ENCODE measurements at regions not wholly inside any gene's neighbourhood (a gene's known extent, or its start where the extent isn't known, plus 50 kb on each side); places are given as distances from the start of the nearest gene placed in this dataset.

DNA sequence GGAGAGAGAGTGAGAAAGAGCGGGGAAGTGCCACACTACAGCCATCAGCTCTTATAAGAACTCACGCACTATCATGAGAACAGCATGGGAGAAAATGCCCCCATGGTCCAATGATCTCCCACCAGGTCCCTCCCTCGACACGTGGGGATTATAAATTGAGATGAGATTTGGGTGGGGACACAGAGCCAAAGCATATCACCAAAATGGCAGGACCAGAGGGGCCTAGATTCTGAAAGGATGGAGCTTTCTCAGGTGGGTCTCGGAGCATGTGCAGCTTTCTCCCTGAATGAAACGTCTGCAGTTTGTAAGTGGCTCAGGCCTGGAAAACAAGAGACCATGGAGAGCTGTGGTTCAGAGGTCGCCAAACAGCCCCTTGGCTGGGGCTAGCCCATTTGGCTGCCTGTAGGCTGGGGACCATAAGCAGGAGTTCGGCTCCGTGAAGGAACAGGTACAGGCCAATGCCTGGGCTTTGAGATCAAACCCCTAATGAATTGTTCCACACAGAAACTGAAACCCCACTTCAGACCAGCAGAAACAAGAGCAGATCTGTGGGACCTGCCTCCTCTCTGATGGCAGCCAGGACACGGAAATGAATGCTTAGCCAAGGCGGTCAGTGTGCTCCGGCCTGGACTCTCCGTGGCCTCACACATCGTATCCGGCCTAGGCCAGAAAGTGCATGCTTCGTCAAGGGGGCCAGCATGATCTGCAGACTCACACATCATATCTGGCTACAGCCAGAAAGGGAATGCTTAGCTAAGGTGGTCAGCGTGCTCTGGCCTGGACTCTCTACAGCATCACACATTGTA lies 111.2 kb upstream of the TMEM18 start:
- H3K27ac ChIP-seq = no peak overlapping the region
- TF ChIP-seq, protein P1, sequence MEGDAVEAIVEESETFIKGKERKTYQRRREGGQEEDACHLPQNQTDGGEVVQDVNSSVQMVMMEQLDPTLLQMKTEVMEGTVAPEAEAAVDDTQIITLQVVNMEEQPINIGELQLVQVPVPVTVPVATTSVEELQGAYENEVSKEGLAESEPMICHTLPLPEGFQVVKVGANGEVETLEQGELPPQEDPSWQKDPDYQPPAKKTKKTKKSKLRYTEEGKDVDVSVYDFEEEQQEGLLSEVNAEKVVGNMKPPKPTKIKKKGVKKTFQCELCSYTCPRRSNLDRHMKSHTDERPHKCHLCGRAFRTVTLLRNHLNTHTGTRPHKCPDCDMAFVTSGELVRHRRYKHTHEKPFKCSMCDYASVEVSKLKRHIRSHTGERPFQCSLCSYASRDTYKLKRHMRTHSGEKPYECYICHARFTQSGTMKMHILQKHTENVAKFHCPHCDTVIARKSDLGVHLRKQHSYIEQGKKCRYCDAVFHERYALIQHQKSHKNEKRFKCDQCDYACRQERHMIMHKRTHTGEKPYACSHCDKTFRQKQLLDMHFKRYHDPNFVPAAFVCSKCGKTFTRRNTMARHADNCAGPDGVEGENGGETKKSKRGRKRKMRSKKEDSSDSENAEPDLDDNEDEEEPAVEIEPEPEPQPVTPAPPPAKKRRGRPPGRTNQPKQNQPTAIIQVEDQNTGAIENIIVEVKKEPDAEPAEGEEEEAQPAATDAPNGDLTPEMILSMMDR (conservative IDR thresholded peaks at IDR 0.05) = no peak

DNA sequence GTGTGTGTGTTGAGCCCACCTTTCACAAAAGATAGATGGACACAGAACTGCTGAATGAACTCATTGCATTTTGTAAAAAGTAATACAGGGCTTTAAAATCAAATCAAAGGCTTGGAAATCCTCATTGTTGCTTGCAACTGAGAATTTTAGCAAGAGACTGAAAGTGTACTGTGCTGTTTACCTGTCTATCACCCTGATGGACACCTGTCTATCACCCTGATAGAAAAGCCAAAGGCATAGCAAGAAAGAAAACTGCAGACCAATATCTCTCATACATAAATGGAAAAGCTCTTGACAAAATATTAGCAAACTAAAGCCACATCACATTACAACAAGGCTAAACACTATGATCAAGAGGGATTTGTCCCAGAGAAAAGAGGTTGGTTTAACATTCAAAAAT lies 107.5 kb upstream of the TMEM18 start:
- TF ChIP-seq, protein P1 (conservative IDR thresholded peaks at IDR 0.05) = no peak
- H3K27ac ChIP-seq = no peak overlapping the region

DNA sequence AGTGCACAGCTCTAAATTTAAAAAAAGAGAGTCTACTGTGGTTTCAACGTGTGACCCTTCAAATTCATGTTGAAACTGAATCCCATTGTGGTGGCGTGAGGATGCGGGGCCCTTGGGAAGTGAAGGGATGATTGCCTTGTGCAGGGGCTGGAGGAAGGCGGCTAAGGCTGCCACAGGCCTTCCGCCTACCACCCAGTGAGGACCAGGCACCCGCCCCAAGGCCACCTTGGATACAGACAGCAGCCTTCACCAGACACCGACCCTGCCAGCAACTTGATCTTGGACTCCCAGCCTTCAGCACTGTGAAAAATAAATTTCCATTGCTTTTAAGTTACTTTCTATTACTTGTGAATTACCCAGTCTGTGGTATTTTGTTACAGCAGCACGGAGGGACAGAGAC lies 103.4 kb upstream of the TMEM18 start:
- H3K27ac ChIP-seq = no peak overlapping the region
- TF ChIP-seq, protein P1 (conservative IDR thresholded peaks at IDR 0.05) = no peak

DNA sequence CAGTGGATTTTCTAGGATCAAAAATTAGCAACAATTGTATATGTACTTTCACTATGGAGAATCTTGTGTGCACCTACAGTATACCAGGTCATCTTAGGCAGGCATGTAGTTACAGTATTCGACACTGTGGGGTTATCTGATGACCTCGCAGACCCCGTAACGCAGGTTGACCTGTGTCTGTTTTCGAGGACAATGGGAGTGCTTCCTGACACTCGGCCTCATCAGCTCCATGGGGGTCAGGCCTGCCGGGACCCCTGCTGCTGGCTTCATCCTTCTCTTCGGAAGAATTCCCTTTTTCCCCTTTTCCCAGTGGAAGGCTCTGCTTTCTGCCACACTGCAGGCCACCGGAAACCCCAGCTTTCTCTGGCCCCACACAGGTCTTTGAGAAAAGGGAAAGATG lies 102.8 kb upstream of the TMEM18 start:
- H3K27ac ChIP-seq = no peak overlapping the region
- TF ChIP-seq, protein P1 (conservative IDR thresholded peaks at IDR 0.05) = no peak

DNA sequence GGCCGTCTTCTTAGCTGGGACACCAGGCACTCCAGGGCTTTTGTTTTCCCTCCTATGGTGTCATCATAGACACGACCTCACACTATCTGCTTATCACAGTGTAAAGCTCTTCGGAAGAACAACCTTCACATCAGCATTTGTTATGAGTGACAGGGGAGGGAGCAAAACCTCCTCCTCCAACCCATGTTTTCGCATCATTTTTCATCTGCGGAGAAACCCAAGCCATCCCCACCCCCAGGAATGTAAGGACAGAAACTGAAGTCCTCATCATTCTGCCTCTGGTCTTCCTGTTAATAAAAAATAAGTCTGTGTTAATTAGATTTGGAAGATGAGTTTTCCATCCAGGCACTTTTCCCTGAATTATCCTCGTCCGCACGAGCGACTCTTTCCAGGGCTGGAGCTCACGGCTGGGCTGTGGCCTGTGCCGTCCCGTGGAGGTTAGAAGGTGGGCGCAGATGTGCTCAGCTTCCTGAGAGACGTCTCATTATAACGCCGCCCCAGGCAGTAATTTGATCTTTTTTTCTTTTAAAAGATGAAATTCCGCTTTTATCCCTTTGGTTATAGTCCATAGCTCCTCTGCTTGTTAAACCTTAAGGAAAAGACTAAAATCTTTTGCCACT lies 101.6 kb upstream of the TMEM18 start:
- TF ChIP-seq, protein P1 (conservative IDR thresholded peaks at IDR 0.05) = no peak
- H3K27ac ChIP-seq = no peak overlapping the region

DNA sequence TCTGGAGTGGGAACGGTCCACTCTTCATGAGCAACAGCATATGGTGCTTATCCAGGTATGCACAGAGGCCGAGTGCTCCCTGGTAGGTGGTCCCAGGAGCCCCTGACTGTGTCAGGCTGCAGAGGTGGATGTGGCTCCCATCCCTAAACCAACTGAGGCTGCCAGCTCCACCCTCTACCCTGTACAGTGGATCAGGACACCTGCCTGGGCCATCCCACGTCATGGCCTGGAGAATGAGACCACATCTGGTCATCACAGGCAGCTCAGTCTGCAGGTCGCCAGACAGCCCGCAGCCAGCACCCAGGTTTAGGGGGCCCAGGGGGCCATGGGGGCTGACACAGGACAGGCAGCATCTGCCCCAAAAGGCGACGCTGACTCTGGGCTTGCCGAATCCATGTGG lies 100.3 kb upstream of the TMEM18 start:
- H3K27ac ChIP-seq = peak overlapping the region; percentile 51; the same call in 1 of the 2 replicates
- TF ChIP-seq, protein P1 (conservative IDR thresholded peaks at IDR 0.05) = no peak

DNA sequence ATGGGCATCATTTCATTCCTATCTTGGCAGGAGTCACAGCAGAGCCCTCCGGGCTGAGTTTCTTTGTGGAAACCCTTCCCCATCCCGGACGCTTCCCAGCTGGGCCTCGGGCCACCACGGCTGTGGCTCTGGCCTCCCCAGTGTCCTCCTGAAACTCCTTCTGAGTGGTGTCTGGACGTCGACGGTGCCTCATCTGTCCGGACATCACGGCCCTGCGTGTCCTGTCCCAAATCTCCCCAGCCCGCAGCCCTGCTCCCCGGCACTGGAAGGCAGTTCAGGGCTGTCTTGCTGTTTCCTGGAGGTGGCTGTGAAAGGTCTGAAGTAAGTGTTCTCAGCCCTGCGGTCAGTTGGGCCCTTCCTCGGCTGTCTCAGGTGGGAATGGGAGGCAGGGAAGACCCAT lies 99.8 kb upstream of the TMEM18 start:
- TF ChIP-seq, protein P1 (conservative IDR thresholded peaks at IDR 0.05) = no peak

More for the DNA sequence above, 99.8 kb upstream of the TMEM18 start:
- H3K27ac ChIP-seq = peak overlapping the region; percentile 51

All from VCaP (cell line).